PC-3 (cell line): ENCODE measurements at regions not wholly inside any gene's neighbourhood (a gene's known extent, or its start where the extent isn't known, plus 50 kb on each side); places are given as distances from the start of the nearest gene placed in this dataset.
"Not testable (repeated sequence)": the region's sequence is repeated elsewhere in the genome, so short reads cannot be mapped to it uniquely, and the experiment has no call there.

Experiments
- ATAC-seq: fragments of 200-7000 bp; cut with Tn5 transposase; 2 replicates; pipeline ENCODE4 v1.9.1; 2020; ENCODE audit warnings: mild to moderate bottlenecking, moderate library complexity
- BruUV-seq: library from RNA; stranded (reverse); fragments of 400-500 nt; replicated peaks from 2 replicates; lab custom pipeline; 2021; lab: Mats Ljungman, UMichigan
- CTCF ChIA-PET: fragments of 300-600 bp; sonication (Branson Sonifier 250); formaldehyde crosslinking; loops from one replicate; lab custom pipeline; 2022; ENCODE audit warnings: antibody characterized with exemption; lab: Charles Lee
- POLR2A ChIA-PET: fragments of 300-600 bp; sonication (Branson Sonifier 250); formaldehyde crosslinking; loops from one replicate; lab custom pipeline; 2022; ENCODE audit warnings: antibody characterized with exemption; ENCODE audit not compliant: unreplicated experiment; lab: Charles Lee
- DNase-seq: peaks from one replicate; pipeline ENCODE4 v3.0.0-alpha.2; 2015
- H2AFZ ChIP-seq: fragments of 300-600 bp; sonication (generic); 2 replicates; pipeline ENCODE4 v1.6.0; 2016; ENCODE audit warnings: antibody characterized with exemption, low read length
- H3F3A ChIP-seq: fragments of 300-600 bp; sonication (generic); one replicate; pipeline ENCODE4 v1.6.0; 2017; ENCODE audit warnings: antibody characterized with exemption, low read length, control low read depth, mild to moderate bottlenecking; ENCODE audit not compliant: unreplicated experiment
- H3K27ac ChIP-seq: fragments of 300-600 bp; sonication (generic); 2 replicates; pipeline ENCODE4 v1.5.1; 2016; ENCODE audit warnings: mild to moderate bottlenecking, low read length
- H3K27me3 ChIP-seq: fragments of 300-600 bp; sonication (generic); 2 replicates; pipeline ENCODE4 v1.6.1; 2016; ENCODE audit warnings: low read length, mixed read lengths
- H3K36me3 ChIP-seq: fragments of 300-600 bp; sonication (generic); 2 replicates; pipeline ENCODE4 v1.6.1; 2016; ENCODE audit warnings: low read depth, mixed run types, low read length, mixed read lengths
- H3K4me1 ChIP-seq: fragments of 300-600 bp; sonication (generic); 2 replicates; pipeline ENCODE4 v1.5.1; 2016; ENCODE audit warnings: low read length; ENCODE audit not compliant: insufficient read depth
- H3K4me2 ChIP-seq: fragments of 300-600 bp; sonication (generic); 2 replicates; pipeline ENCODE4 v1.6.0; 2016; ENCODE audit warnings: low read length
- H3K4me3 ChIP-seq: fragments of 300-600 bp; sonication (generic); 2 replicates; pipeline ENCODE4 v1.5.1; 2016; ENCODE audit warnings: mild to moderate bottlenecking, low read length, mixed read lengths
- H3K79me2 ChIP-seq: fragments of 300-600 bp; sonication (generic); 2 replicates; pipeline ENCODE4 v1.6.1; 2017; ENCODE audit warnings: low read length, mixed read lengths
- H3K9ac ChIP-seq: fragments of 300-600 bp; sonication (generic); 2 replicates; pipeline ENCODE4 v1.6.0; 2016; ENCODE audit warnings: mild to moderate bottlenecking, low read length
- H3K9me2 ChIP-seq: fragments of 300-600 bp; sonication (generic); replicated peaks from 2 replicates; pipeline ENCODE4 v1.6.1; 2016; ENCODE audit warnings: mixed run types, low read length, mixed read lengths
- H3K9me3 ChIP-seq: fragments of 300-600 bp; sonication (generic); 2 replicates; pipeline ENCODE4 v1.6.1; 2016; ENCODE audit warnings: low read length, mixed read lengths
- H4K20me1 ChIP-seq: fragments of 300-600 bp; sonication (generic); 2 replicates; pipeline ENCODE4 v1.6.1; 2016; ENCODE audit warnings: low read length, mixed read lengths
- EZH2 ChIP-seq: fragments of 300-600 bp; sonication (generic); IDR thresholded peaks from one replicate; pipeline ENCODE4 v1.6.1; 2017; ENCODE audit warnings: antibody characterized with exemption, mild to moderate bottlenecking, low read length; ENCODE audit not compliant: unreplicated experiment
- EZH2phosphoT487 ChIP-seq: fragments of 300-600 bp; sonication (generic); IDR thresholded peaks from 2 replicates; pipeline ENCODE4 v1.6.1; 2018; ENCODE audit warnings: mild to moderate bottlenecking, antibody characterized with exemption, low read length, borderline replicate concordance
- intact Hi-C: fragments of 100-400 bp; cut with micrococcal nuclease; formaldehyde crosslinking; loops from 2 replicates; pipeline ENCODE4 v1.9.0; 2023
- TF ChIP-seq, protein P1 (sequence below): fragments of 300-600 bp; sonication (generic); conservative IDR thresholded peaks from 2 replicates; pipeline ENCODE4 v1.5.1; 2017; ENCODE audit warnings: antibody characterized with exemption, low read depth, mild to moderate bottlenecking, low read length

DNA sequence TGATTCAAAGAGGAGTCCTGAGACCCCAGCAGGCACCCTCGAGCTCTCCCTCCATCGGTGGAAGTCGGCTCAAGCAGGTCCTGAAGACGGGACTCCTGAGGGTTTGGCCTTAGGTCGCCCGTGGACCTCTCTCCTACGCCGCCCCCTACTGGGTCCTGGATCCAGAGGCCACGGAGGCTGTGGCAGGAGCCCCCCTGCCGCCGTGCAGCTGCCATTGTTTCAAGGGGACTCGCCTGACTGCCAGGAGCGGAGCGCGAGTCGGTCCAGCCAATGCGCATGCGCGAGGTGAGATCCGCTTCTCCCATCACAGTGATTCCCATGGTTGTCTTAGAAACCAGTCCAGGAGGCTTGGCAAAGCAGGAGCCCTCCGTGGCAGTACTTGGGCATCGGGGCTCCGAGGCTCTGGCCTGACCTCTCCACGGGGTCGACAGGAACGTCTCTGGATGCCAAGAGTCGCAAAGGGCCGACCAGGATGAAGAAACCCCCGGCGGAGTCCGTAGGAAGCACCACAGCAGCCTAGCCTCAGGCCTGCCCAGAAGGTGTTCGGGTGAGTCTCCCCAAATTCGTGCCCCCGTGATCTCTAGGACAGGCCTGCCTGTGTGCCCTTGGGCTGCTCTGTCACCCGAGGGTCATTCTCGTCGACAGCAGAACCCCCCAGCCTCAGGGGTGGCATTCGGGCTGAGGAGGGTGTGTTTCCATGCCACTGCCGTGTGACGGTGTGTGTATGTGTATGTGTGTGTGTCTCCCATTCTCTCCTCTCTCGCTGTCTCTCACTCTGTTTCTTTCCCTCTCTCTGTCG is 322.3 kb downstream of the ZNF716 start:
- Histone ChIP-seq H3K4me2 (no peak overlapping the region), H3K9me3 (no peaks in the 10 kb centered on the region), H3K79me2 (no peaks in the 10 kb centered on the region), H3K27ac (no peak overlapping the region), H3K4me1 (no peaks in the 10 kb centered on the region), H3K27me3 (no peaks in the 10 kb centered on the region), H3F3A (no peaks in the 10 kb centered on the region), H4K20me1 (no peaks in the 10 kb centered on the region), H3K9me2 (no peaks in the 10 kb centered on the region), H2AFZ (no peak overlapping the region), H3K4me3 (no peak overlapping the region), H3K36me3 (no peaks in the 10 kb centered on the region), H3K9ac (no peak overlapping the region)
- TF ChIP-seq EZH2 = no peak
- TF ChIP-seq, protein P1, sequence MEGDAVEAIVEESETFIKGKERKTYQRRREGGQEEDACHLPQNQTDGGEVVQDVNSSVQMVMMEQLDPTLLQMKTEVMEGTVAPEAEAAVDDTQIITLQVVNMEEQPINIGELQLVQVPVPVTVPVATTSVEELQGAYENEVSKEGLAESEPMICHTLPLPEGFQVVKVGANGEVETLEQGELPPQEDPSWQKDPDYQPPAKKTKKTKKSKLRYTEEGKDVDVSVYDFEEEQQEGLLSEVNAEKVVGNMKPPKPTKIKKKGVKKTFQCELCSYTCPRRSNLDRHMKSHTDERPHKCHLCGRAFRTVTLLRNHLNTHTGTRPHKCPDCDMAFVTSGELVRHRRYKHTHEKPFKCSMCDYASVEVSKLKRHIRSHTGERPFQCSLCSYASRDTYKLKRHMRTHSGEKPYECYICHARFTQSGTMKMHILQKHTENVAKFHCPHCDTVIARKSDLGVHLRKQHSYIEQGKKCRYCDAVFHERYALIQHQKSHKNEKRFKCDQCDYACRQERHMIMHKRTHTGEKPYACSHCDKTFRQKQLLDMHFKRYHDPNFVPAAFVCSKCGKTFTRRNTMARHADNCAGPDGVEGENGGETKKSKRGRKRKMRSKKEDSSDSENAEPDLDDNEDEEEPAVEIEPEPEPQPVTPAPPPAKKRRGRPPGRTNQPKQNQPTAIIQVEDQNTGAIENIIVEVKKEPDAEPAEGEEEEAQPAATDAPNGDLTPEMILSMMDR = no peak
- TF ChIP-seq EZH2phosphoT487 = no peak
- no TSS peak for BruUV-seq
- DNase-seq (no peak), ATAC-seq (no peak)
- ChIA-PET POLR2A (no interaction called here), CTCF (no interaction called here)
- intact Hi-C loops = no loop called here

DNA sequence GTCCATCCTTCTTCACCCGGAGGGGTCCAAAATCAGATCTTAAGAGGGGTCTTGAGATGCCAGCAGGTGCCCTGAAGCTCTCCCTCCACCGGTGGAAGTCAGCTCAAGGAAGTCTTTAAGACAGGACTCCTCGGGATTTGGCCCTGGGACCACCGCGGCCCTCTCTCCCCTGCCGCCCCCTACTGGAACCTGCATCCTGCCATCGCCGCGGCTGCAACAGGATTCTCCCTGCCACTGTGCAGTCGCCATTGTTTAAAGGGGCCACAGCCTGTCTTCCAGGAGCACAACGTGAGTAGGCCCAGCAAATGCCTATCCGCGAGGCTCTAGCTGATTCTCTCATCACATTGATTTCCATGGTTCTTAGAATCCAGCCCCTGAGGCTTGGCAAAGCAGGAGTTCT is 324.3 kb downstream of the ZNF716 start:
- no peaks in the 10 kb centered on the region for H3F3A ChIP-seq
- H3K9ac ChIP-seq = no peak overlapping the region
- H3K4me3 ChIP-seq = no peak overlapping the region
- ATAC-seq = no peak
- intact Hi-C loops = no loop called here
- ChIA-PET POLR2A (no interaction called here), CTCF (no interaction called here)
- H4K20me1 ChIP-seq = no peaks in the 10 kb centered on the region
- no peaks in the 10 kb centered on the region for H3K27me3 ChIP-seq
- H3K79me2 ChIP-seq = no peaks in the 10 kb centered on the region
- no peak overlapping the region for H2AFZ ChIP-seq
- no peak overlapping the region for H3K4me2 ChIP-seq
- no TSS peak for BruUV-seq
- H3K27ac ChIP-seq = no peak overlapping the region
- no peaks in the 10 kb centered on the region for H3K4me1 ChIP-seq
- H3K9me2 ChIP-seq = no peaks in the 10 kb centered on the region
- no peak for TF ChIP-seq EZH2
- TF ChIP-seq EZH2phosphoT487 = no peak
- TF ChIP-seq, protein P1 = no peak
- H3K36me3 ChIP-seq = no peaks in the 10 kb centered on the region
- H3K9me3 ChIP-seq = no peaks in the 10 kb centered on the region
- DNase-seq = no peak

DNA sequence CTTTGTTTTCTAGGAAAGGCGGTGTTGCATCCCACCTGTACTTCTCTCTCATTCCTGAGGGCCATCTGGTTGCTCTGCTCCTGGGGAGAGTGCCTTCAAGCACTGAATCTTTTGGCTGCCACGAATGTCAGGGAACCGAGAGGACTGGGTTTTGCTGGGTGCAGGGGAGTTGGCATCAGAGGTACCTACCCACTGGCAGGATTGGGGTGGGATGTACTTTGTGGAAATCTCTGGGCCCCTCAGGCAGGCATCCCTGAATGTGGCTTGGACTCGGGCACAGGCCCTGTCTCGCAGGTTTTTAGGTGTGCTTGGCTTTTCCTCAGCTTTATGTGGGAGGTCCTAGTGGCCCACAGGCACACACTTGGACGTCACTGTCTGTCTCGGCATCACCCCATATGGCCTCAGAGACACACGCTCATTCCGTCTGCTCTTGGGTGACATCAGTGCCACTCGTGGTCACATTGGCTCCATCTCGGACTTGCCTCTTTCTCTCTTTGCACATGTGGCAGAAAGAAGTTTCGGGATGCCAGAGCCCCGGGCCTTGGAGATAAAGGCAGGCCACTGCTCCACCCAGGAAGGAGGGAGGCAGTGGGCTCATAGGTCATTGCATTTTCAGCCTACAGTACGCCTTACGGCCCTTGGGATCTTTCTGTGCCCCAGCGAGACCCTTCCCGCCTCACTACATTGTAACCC is 325.6 kb downstream of the ZNF716 start:
- no peaks in the 10 kb centered on the region for H3K36me3 ChIP-seq
- H3K27ac ChIP-seq = no peak overlapping the region
- TF ChIP-seq, protein P1 = no peak
- no peak for TF ChIP-seq EZH2phosphoT487
- no peak for TF ChIP-seq EZH2
- no peak overlapping the region for H3K4me2 ChIP-seq
- ChIA-PET POLR2A (no interaction called here), CTCF (no interaction called here)
- no peaks in the 10 kb centered on the region for H3K9me3 ChIP-seq
- ATAC-seq (no peak), DNase-seq (no peak)
- no peak overlapping the region for H2AFZ ChIP-seq
- H4K20me1 ChIP-seq = no peaks in the 10 kb centered on the region
- H3K27me3 ChIP-seq = no peaks in the 10 kb centered on the region
- no TSS peak for BruUV-seq
- no peaks in the 10 kb centered on the region for H3K9me2 ChIP-seq
- H3K9ac ChIP-seq = no peak overlapping the region
- intact Hi-C loops = no loop called here
- no peaks in the 10 kb centered on the region for H3K4me1 ChIP-seq
- H3F3A ChIP-seq = no peaks in the 10 kb centered on the region
- no peak overlapping the region for H3K4me3 ChIP-seq
- H3K79me2 ChIP-seq = no peaks in the 10 kb centered on the region

DNA sequence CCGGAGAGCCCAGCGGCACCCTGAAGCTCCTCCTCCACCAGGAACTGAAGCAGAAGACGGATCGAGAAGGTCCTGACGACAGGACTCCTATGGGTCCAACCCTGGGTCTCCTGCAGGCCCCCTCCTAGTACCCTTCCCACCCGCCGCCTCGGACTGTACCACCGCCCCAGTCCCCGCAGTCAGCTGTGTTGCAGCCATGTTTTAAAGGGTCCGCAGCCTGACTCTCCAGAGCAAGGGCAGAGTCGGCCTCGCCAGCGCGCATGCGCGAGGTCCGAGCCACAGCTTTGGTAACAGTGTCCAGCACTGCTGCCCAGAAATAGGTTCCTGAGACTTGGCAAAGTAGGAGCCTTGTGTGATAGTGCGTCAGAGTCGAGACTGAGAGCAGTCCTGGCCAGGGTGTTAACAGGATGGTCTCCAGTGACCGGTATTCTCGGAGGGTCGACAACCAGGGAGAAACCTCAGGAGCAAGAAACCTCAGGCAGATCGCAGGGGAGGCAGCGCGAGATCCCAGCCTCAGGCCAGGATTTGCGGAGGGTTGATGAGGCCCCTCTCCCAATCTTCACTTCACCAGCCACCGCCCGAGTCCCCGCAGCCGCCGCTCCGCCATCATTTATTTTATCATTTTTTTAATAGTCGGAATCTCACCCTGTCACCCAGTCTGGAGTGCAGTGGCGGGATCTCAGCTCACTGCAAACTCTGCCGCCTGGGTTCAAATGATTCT is 326.3 kb downstream of the ZNF716 start:
- H4K20me1 ChIP-seq, H3K4me1 ChIP-seq, H3F3A ChIP-seq, H2AFZ ChIP-seq, ATAC-seq, H3K79me2 ChIP-seq, BruUV-seq, H3K4me3 ChIP-seq, intact Hi-C loops, H3K27ac ChIP-seq, DNase-seq, H3K9me2 ChIP-seq, H3K27me3 ChIP-seq, H3K9ac ChIP-seq, H3K4me2 ChIP-seq, H3K36me3 ChIP-seq, CTCF ChIA-PET, H3K9me3 ChIP-seq, POLR2A ChIA-PET: not testable (repeated sequence)
